K562 (cell line): ENCODE measurements at regions not wholly inside any gene's neighbourhood (a gene's known extent, or its start where the extent isn't known, plus 50 kb on each side); places are given as distances from the start of the nearest gene placed in this dataset.

Experiments
- ATAC-seq: fragments of 200-7000 bp; cut with Tn5 transposase; 3 replicates; pipeline ENCODE4 v1.9.1; 2020; ENCODE audit warnings: moderate library complexity
- BruUV-seq: library from RNA; stranded (reverse); fragments of 400-500 nt; replicated peaks from 2 replicates; lab custom pipeline; 2021; lab: Mats Ljungman, UMichigan
- CTCF ChIA-PET: fragments of 300-600 bp; formaldehyde crosslinking; extraction: SDS; loops from one replicate; lab custom pipeline; 2021; ENCODE audit warnings: low intra/inter-chr PET ratio; lab: Yijun Ruan, JAX
- POLR2A ChIA-PET: fragments of 300-600, 350-650 bp; sonication (Branson Sonifier 250); formaldehyde crosslinking; extraction: SDS; loops from one replicate; lab custom pipeline; 2021; ENCODE audit warnings: antibody characterized with exemption, inconsistent platforms; lab: Yijun Ruan, JAX
- DNase-seq, 4 experiments: peaks; one replicate each; pipeline versions ENCODE4 v3.0.0 to v3.0.0-alpha.2; 2011 to 2018; ENCODE audit warnings: low spot score in 3 of 4, mixed read lengths in 3 of 4; ENCODE audit errors: extremely low read depth in 1 of 4
- FAIRE-seq: peaks from 2 replicates; lab custom pipeline; 2011; peaks lifted over from hg19 to GRCh38; lab: Jason Lieb, UNC
- H2AFZ ChIP-seq: 2 replicates; pipeline ENCODE4 v1.6.0; 2011; ENCODE audit warnings: low read depth, low read length, control low read depth, inconsistent platforms
- H3K27ac ChIP-seq: fragments of 200-600 bp; 3 replicates; pipeline ENCODE4 v1.8.0; 2011; ENCODE audit warnings: low read depth, mild to moderate bottlenecking, control low read depth, inconsistent platforms, low read length, moderate library complexity, mixed read lengths; ENCODE audit errors: extremely low read depth
- H3K27me3 ChIP-seq, 2 experiments: fragments of 300-600 bp in 1 of 2; 2 replicates in 1 of 2; 3 replicates in 1 of 2; pipeline versions ENCODE4 v1.6.0 to v1.8.0; 2011; ENCODE audit warnings: inconsistent platforms in 2 of 2, low read length in 2 of 2, mild to moderate bottlenecking in 1 of 2, mixed read lengths in 1 of 2, moderate library complexity in 1 of 2; ENCODE audit not compliant: control insufficient read depth in 2 of 2, insufficient read depth in 2 of 2
- H3K36me3 ChIP-seq: fragments of 300-600 bp; 3 replicates; pipeline ENCODE4 v1.8.0; 2011; ENCODE audit warnings: mild to moderate bottlenecking, low read length, inconsistent platforms; ENCODE audit not compliant: control insufficient read depth, insufficient read depth
- H3K4me1 ChIP-seq, 2 experiments: fragments of 200-600 bp in 1 of 2; replicated peaks in 1 of 2; 2 replicates in 1 of 2; 3 replicates in 1 of 2; pipeline versions ENCODE4 v1.5.1 to v1.8.0; 2011; ENCODE audit warnings: inconsistent platforms in 2 of 2, low read length in 2 of 2, mild to moderate bottlenecking in 1 of 2, mixed read lengths in 1 of 2, moderate library complexity in 1 of 2; ENCODE audit not compliant: control insufficient read depth in 2 of 2, insufficient read depth in 2 of 2
- H3K4me2 ChIP-seq: 2 replicates; pipeline ENCODE4 v1.6.1; 2011; ENCODE audit warnings: low read length, control low read depth, inconsistent platforms, mixed read lengths; ENCODE audit not compliant: insufficient read depth
- H3K4me3 ChIP-seq: fragments of 200-600 bp; sonication (generic), shearing (Covaris generic); 2 replicates; pipeline ENCODE4 v1.5.1; 2016; ENCODE audit warnings: control low read depth, inconsistent platforms
- H3K79me2 ChIP-seq: fragments of 200-600 bp; 3 replicates; pipeline ENCODE4 v1.8.0; 2011; ENCODE audit warnings: low read length, inconsistent platforms; ENCODE audit not compliant: control insufficient read depth, insufficient read depth
- H3K9ac ChIP-seq, 2 experiments: 2 replicates each; pipeline versions ENCODE4 v1.6.0 to v1.6.1; 2011; ENCODE audit warnings: low read depth in 2 of 2, low read length in 2 of 2, control low read depth in 1 of 2, inconsistent platforms in 1 of 2, mild to moderate bottlenecking in 1 of 2, mixed read lengths in 1 of 2; ENCODE audit not compliant: insufficient read depth in 1 of 2
- H3K9me1 ChIP-seq: one replicate; pipeline ENCODE4 v1.6.0; 2011; ENCODE audit warnings: inconsistent platforms, mild to moderate bottlenecking, low read length, moderate library complexity; ENCODE audit not compliant: control insufficient read depth, insufficient read depth
- H3K9me3 ChIP-seq: replicated peaks from 2 replicates; pipeline ENCODE4 v1.5.1; 2011; ENCODE audit warnings: low read depth, low read length, inconsistent platforms; ENCODE audit not compliant: control insufficient read depth, insufficient read depth
- H4K20me1 ChIP-seq: replicated peaks from 2 replicates; pipeline ENCODE4 v1.6.1; 2011; ENCODE audit warnings: low read length, inconsistent platforms, mixed read lengths; ENCODE audit not compliant: control insufficient read depth, insufficient read depth
- CEBPG ChIP-seq, 3 experiments: fragments of 200-800 bp in 1 of 3; sonication (Bioruptor generic) in 1 of 3; sonication (generic) in 1 of 3; formaldehyde crosslinking in 1 of 3; IDR thresholded peaks in 2 of 3; conservative IDR thresholded peaks in 1 of 3; 2 replicates each; pipeline versions ENCODE4 v1.6.1 to v1.8.0; 2016 to 2022; ENCODE audit warnings: missing compliant biosample characterization in 2 of 3, missing genetic modification characterization in 2 of 3, mild to moderate bottlenecking in 1 of 3, missing genetic modification reagents in 1 of 3
- DMBX1 ChIP-seq: fragments of 250-450 bp; sonication (Bioruptor Pico); IDR thresholded peaks from 2 replicates; pipeline ENCODE4 v1.8.0; 2022; ENCODE audit warnings: inconsistent platforms, mild to moderate bottlenecking, moderate library complexity, borderline replicate concordance
- JUN ChIP-seq, 2 experiments: sonication (generic) in 1 of 2; formaldehyde crosslinking in 1 of 2; IDR thresholded peaks; 2 replicates each; pipeline versions ENCODE4 v1.6.1 to v1.8.0; 2012 to 2022; ENCODE audit warnings: borderline replicate concordance in 2 of 2, mild to moderate bottlenecking in 2 of 2, improper control_type of control experiment in 1 of 2, low read depth in 1 of 2, low read length in 1 of 2, missing genetic modification reagents in 1 of 2
- KHSRP ChIP-seq: fragments of 450-650 bp; IDR thresholded peaks from 2 replicates; pipeline ENCODE4 v1.6.1; 2017
- L3MBTL2 ChIP-seq: fragments of 450-650 bp; IDR thresholded peaks from 2 replicates; pipeline ENCODE4 v1.6.1; 2016; ENCODE audit warnings: mild to moderate bottlenecking, moderate library complexity
- NONO ChIP-seq, 2 experiments: fragments of 200-400 bp in 1 of 2; fragments of 450-650 bp in 1 of 2; formaldehyde crosslinking in 1 of 2; IDR thresholded peaks; 2 replicates each; pipeline ENCODE4 v1.6.1; 2017; ENCODE audit warnings: low read depth in 2 of 2, mild to moderate bottlenecking in 2 of 2, moderate library complexity in 2 of 2, low read length in 1 of 2
- PHB ChIP-seq: fragments of 250-450 bp; sonication (Bioruptor Pico); IDR thresholded peaks from 2 replicates; pipeline ENCODE4 v1.5.0; 2021
- POLR2AphosphoS5 ChIP-seq: IDR thresholded peaks from 2 replicates; pipeline ENCODE4 v1.6.1; 2011; ENCODE audit warnings: mild to moderate bottlenecking, low read depth, low read length, moderate library complexity; ENCODE audit not compliant: control insufficient read depth, insufficient read depth
- SFPQ ChIP-seq: fragments of 200-400 bp; formaldehyde crosslinking; IDR thresholded peaks from 2 replicates; pipeline ENCODE4 v1.6.1; 2017; ENCODE audit warnings: mild to moderate bottlenecking, low read depth, low read length, moderate library complexity
- UBTF ChIP-seq, 2 experiments: IDR thresholded peaks; 2 replicates each; pipeline ENCODE4 v1.6.1; 2012; ENCODE audit warnings: improper control_type of control experiment in 2 of 2, low read depth in 2 of 2, low read length in 2 of 2, borderline replicate concordance in 1 of 2
- ZBTB33 ChIP-seq: sonication (generic); formaldehyde crosslinking; IDR thresholded peaks from 2 replicates; pipeline ENCODE4 v1.8.1; 2023; ENCODE audit warnings: mild to moderate bottlenecking, missing genetic modification reagents
- ZKSCAN8 ChIP-seq: fragments of 200-800 bp; sonication (Bioruptor generic); IDR thresholded peaks from 2 replicates; pipeline ENCODE4 v1.6.1; 2016; ENCODE audit warnings: missing genetic modification characterization, missing compliant biosample characterization
- ZNF655 ChIP-seq: fragments of 250-450 bp; sonication (Bioruptor Pico); IDR thresholded peaks from 2 replicates; pipeline ENCODE4 v1.5.0; 2021
- WGBS: fragments of 100-300 bp; shearing (Covaris generic); methylation state at CpG from one replicate; pipeline ENCODE4 v1.1.6; 2016; ENCODE audit warnings: low coverage, mixed read lengths; ENCODE audit not compliant: insufficient coverage; ENCODE audit errors: missing lambda C conversion rate; 5-methylcytosine and 5-hydroxymethylcytosine counted together
- in situ Hi-C: fragments of 300-500 bp; cut with MboI; formaldehyde crosslinking; loops from 4 replicates; pipeline ENCODE4 v1.15.0; 2018; ENCODE audit warnings: inconsistent platforms, mixed read lengths
- intact Hi-C: fragments of 100-400 bp; cut with micrococcal nuclease; formaldehyde crosslinking; loops from 2 replicates; pipeline ENCODE4 v1.14.2; 2022

- CTCF ChIA-PET: no interaction called here
- Histone ChIP-seq H3K9me3 (no peaks in the 10 kb centered on the region), H3K9ac (no peak overlapping the region), H3K4me1 (no peaks in the 10 kb centered on the region), H3K4me2 (no peak overlapping the region), H3K4me3 (no peak overlapping the region), H3K9me1 (no peaks in the 10 kb centered on the region), H3K36me3 (no peaks in the 10 kb centered on the region), H3K27me3 (no peaks in the 10 kb centered on the region), H3K27ac (no peak overlapping the region), H3K79me2 (no peaks in the 10 kb centered on the region), H2AFZ (no peak overlapping the region), H4K20me1 (no peaks in the 10 kb centered on the region)
- 0% methylated on average over 1 of the region's 1 CpG for WGBS
- intact Hi-C loops: no loop called here
- POLR2A ChIA-PET: interaction anchor here (1.8 kb wide), 1 partner anchor 19 kb away, joined by 4 read pairs; no protein-coding TSS in a partner anchor
- FAIRE-seq (no peak), DNase-seq (no peak), ATAC-seq (no peak)
- in situ Hi-C loops: loop anchor here (25.0 kb wide), 1 partner anchor 501 kb away; no protein-coding TSS in a partner anchor
- BruUV-seq: no TSS peak
- TF ChIP-seq ZKSCAN8 (CRISPR knock-in tag): no peak
- TF ChIP-seq L3MBTL2: no peak
- no peak for TF ChIP-seq ZBTB33 (CRISPR knock-in tag)
- TF ChIP-seq PHB (CRISPR knock-in tag): no peak
- no peak for TF ChIP-seq JUN (IDR thresholded peaks at IDR 0.05; ENCODE audit: borderline replicate concordance, low read depth, low read length)
- TF ChIP-seq JUN (CRISPR knock-in tag; IDR thresholded peaks at IDR 0.05; ENCODE audit: borderline replicate concordance): no peak
- TF ChIP-seq ZNF655 (CRISPR knock-in tag): no peak
- no peak for TF ChIP-seq KHSRP
- no peak for TF ChIP-seq UBTF (IDR thresholded peaks at IDR 0.05; ENCODE audit: borderline replicate concordance in 1 of 2, low read depth in 2 of 2, low read length in 2 of 2)
- no peak for TF ChIP-seq SFPQ
- TF ChIP-seq NONO (IDR thresholded peaks at IDR 0.05; ENCODE audit: low read depth in 2 of 2, low read length in 1 of 2): no peak
- no peak for TF ChIP-seq DMBX1 (CRISPR knock-in tag)
- TF ChIP-seq CEBPG (CRISPR knock-in tag; IDR thresholded peaks at IDR 0.05): no peak
- no peak for TF ChIP-seq CEBPG (tag; conservative IDR thresholded peaks at IDR 0.05 in 1 of 2, IDR thresholded peaks at IDR 0.05 in 1 of 2)
- TF ChIP-seq POLR2AphosphoS5: no peak
These were observed 91.5 kb upstream of the BEND6 start for GRCh38 chr6:56863366-56863765.
